ENCODE measurements at regions not wholly inside any gene's neighbourhood (a gene's known extent, or its start where the extent isn't known, plus 50 kb on each side); places are given as distances from the start of the nearest gene placed in this dataset.

DNA sequence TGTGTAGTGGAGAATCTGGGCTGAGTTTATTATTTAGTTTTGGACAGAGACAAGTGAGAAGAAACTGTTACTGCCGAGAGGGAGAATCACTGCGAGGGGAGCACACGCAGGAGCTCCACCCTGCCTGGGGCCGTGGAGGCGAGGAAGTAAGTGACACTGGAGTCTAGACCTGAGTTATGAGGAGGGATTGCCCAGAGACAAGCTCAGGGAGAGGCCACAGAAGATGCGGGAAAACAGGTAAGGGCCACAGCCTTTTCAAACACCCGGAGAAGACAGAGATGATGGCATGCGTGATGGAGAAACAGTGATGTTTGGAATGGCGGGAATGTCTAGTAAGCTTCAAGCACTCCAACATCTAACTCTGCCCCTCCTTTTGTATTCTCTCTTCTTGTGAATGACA, 84.1 kb downstream of the TNFSF11 start:
- DNase-seq (ENCODE audit: low read depth): no peak

GRCh38 chr13:42660333-42660965, 86.5 kb downstream of the TNFSF11 start:
- DNase-seq (ENCODE audit: low read depth): peak; percentile 28

GRCh38 chr13:42667638-42668037, 93.7 kb downstream of the TNFSF11 start:
- DNase-seq (ENCODE audit: low read depth): no peak

DNA sequence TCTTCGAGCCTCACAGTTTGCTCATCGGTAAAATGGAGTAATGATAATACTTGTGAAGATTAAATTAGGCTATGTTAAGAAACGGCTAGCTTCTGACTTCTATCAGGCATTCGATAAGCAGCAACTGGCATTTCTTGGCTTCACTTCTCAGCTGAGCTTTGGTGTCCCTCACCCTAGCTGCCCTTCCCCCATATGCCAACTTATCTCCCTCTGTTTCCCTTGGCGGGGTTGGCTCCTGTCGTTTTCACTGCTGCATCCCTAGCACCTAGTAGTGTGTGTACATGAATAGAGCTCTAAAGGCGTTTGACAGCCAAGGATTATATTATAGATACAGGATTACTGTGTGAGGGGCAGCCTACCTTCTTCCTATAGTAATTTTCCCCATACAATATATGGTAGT, 97.5 kb downstream of the TNFSF11 start:
- no peak for DNase-seq (ENCODE audit: low read depth)

- DNase-seq (ENCODE audit: low read depth): no peak
Measured at GRCh38 chr13:42673677-42674076, 99.7 kb downstream of the TNFSF11 start.

GRCh38 chr13:42680748-42681147, 100.6 kb upstream of the FAM216B start:
- no peak for DNase-seq (ENCODE audit: low read depth)

DNA sequence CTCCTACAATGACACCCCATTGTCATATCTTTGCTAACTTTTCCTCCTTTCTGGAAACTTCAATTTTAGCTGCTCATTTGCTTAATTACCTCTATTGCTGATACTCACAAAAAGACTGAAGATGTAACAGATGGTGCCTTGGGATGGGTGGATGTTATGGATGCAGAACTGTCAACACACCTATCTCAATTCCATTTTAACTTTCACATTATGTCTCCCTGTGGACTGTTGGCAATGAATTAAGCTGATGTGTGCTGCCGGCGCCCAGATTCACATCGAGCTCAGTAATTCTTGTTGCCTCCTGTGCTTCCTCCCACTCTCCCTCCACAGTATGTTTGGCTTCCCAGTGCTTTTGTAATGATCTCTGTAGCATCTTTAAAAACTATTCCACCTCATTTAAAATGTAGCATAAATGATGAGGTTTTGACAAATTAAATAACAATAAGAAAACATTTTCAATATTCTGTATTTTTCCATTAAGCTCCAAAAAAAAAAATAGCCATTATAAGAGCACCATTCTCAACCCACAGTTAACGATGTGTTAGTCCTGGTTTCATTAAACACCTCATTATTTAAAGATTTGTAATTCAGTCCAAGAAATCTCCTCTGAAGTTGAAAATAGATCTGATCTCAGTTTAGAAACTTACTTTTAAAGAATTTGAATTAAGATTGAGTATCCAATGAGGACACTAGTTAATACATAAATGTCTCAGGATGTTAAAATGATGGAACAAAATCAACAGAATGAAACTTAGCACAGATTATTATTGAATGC, 99.9 kb upstream of the FAM216B start:
- no peak for DNase-seq (ENCODE audit: low read depth)

GRCh38 chr13:42684226-42684625, 97.2 kb upstream of the FAM216B start:
- no peak for DNase-seq (ENCODE audit: low read depth)

GRCh38 chr13:42685751-42686150, 95.6 kb upstream of the FAM216B start:
- no peak for DNase-seq (ENCODE audit: low read depth)

- no peak for DNase-seq (ENCODE audit: low read depth)
Measured at GRCh38 chr13:42686165-42686564, 95.2 kb upstream of the FAM216B start.

DNA sequence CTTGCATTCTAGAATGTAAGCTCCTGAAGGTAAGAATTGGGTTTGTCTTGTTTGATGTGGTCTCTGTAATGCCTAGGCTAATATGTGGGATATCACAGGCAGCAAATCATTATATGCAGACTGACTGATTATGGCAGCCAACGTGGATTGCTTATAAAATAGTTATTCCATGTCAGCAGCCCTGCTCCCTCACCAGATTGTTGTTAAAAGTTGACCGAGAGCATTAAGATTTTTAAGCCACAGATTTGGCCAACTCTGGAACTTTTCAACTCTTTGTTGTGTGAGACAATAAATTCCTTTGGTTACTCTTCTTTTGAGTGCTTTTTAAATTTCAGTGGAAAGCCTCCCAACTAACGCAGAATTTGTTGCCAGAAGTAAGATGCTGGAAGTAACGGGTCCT, 92.6 kb upstream of the FAM216B start:
- no peak for DNase-seq (ENCODE audit: low read depth)

GRCh38 chr13:42696191-42696590, 85.2 kb upstream of the FAM216B start:
- peak; percentile 84 for DNase-seq (ENCODE audit: low read depth)

DNA sequence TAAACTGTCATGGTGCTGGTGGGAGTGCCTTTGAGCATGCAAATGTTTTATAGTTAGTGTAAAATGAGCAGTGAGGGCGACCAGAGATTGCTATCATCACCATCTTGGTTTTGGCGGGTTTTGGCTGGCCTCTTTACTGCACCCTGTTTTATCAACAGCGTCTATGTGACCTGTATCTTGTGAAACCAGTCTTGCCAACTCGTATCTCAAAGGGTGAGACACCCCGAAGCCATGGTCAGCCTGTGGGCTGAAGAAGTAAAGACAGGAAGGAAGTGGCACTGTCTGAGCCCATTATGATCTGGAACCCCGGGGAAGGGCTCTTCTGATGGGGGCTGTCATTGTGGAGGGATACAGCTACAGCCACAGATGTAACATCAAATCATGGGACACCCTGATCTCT, 81.5 kb upstream of the FAM216B start:
- no peak for DNase-seq (ENCODE audit: low read depth)

DNA sequence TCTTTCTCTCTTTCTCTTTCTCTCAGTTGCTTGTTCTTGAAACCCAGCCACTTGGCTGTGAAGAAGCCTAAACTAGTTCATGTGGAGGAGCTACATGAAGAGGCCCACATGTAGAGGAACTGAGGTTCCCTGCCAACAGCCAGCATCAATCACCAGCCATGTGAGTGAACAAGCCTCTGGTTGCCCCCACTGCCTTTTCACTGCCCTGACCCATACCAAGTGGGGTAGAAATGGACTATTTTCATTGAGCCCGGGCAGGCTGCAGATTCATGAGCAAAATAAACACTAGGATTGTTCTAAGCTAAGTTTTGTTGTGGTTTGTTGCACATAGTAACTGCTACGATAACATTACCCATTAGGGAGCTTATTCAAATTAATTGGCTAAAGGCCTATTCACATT, 78.7 kb upstream of the FAM216B start:
- DNase-seq (ENCODE audit: low read depth): no peak

DNA sequence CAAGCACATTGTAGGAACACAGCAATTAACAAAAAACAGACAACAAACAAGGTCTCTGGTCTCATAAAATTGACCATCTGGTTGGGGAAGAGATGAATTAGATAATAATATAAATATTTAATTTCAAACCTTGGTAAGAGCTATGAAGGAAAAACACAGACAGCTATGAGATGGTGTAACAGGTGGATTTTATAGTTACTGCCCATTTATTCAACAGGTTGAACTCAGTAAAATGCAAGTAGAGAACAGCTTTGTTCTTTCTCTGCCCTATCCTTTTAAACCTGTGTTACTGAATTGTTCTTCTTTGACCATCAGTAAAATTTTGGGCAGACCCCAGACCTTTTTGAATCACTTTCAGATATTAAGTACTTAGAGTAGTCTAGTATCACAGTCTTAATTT, 77.6 kb upstream of the FAM216B start:
- DNase-seq (ENCODE audit: low read depth): no peak

DNA sequence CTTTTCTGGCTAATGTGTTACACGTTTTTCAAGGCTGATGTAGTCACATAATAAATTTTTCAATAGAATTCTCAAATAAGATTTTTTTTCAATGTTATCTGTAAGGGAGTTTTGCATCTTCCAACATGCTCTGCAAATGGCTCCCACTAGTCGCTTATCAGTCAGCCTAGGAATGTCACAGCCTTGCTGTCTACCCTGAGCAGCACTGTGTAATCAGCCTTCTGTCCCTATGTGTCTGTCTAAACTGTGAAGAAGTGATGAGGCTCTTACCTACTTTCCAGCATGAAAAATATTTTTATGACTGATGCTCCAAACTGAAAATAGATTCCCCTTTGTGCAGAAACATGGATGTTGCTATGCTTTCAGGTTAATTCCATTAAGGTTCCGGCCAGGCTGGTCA, 75.1 kb upstream of the FAM216B start:
- DNase-seq (ENCODE audit: low read depth): no peak

GRCh38 chr13:42707048-42707447, 74.3 kb upstream of the FAM216B start:
- no peak for DNase-seq (ENCODE audit: low read depth)

GRCh38 chr13:42707586-42707985, 73.8 kb upstream of the FAM216B start:
- DNase-seq (ENCODE audit: low read depth): peak; percentile 34

- no peak for DNase-seq (ENCODE audit: low read depth)
Measured at GRCh38 chr13:42708391-42708790, 73.0 kb upstream of the FAM216B start.

GRCh38 chr13:42709276-42709675, 72.1 kb upstream of the FAM216B start:
- peak; percentile 15 for DNase-seq (ENCODE audit: low read depth)

DNA sequence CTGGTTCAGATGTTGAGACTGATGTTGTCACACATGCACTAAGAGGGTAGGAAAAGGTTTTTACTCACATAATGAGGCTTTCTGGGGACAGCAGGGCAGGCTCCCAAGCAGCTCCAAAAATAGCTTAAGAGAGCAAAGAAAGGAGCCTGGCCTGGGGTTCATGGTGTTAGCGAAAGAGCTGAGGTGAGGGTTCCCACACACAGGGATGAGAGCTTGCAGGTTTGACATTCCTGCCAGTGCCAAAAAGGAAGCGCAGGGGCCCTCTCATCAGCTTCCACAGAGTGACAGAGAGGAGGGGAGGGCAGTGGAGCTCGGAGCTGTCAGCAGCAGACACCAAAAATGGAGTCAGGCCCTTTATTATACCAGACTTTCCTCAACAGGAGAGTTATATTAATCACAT, 65.5 kb upstream of the FAM216B start:
- no peak for DNase-seq (ENCODE audit: low read depth)

DNA sequence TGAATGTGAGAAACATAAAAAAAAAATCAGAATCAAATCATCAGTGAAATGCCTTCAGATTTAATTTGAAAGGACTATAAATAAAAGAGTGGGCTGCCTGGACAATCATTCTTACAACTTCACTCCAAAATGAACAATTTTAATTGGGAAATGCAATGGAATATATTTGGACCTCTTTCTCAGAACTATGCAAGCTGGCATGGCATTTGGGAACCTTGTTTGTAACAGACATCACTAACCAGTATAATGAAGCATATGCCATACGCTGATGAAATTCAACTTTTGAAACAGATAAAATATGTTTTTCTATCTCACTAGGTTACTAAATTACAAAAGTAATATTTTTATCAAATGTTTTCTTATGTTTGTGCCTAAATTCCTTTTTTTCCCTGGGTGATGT, 64.2 kb upstream of the FAM216B start:
- no peak for DNase-seq (ENCODE audit: low read depth)

GRCh38 chr13:42720113-42720857, 61.1 kb upstream of the FAM216B start:
- peak; percentile 98 for DNase-seq (ENCODE audit: low read depth)

Measured in ELR (cell line).